AG10803 (cell line): ENCODE measurements at regions not wholly inside any gene's neighbourhood (a gene's known extent, or its start where the extent isn't known, plus 50 kb on each side); places are given as distances from the start of the nearest gene placed in this dataset.
"Not testable (repeated sequence)": the region's sequence is repeated elsewhere in the genome, so short reads cannot be mapped to it uniquely, and the experiment has no call there.

Experiments used
- DNase-seq: peaks from one replicate; pipeline ENCODE4 v3.0.0; 2010; ENCODE audit warnings: low read depth
- H3K4me3 ChIP-seq: 2 replicates; pipeline ENCODE4 v1.5.1; 2011; ENCODE audit warnings: mild to moderate bottlenecking, low read length, control low read depth
- TF ChIP-seq, protein P1 (sequence below): conservative IDR thresholded peaks from 2 replicates; pipeline ENCODE4 v1.5.1; 2011; ENCODE audit warnings: mild to moderate bottlenecking, low read length, control low read depth, inconsistent platforms

GRCh38 chr12:30278401-30278800, 417.3 kb downstream of the IPO8 start:
- H3K4me3 ChIP-seq: no peak overlapping the region
- DNase-seq: no peak
- TF ChIP-seq, protein P1, sequence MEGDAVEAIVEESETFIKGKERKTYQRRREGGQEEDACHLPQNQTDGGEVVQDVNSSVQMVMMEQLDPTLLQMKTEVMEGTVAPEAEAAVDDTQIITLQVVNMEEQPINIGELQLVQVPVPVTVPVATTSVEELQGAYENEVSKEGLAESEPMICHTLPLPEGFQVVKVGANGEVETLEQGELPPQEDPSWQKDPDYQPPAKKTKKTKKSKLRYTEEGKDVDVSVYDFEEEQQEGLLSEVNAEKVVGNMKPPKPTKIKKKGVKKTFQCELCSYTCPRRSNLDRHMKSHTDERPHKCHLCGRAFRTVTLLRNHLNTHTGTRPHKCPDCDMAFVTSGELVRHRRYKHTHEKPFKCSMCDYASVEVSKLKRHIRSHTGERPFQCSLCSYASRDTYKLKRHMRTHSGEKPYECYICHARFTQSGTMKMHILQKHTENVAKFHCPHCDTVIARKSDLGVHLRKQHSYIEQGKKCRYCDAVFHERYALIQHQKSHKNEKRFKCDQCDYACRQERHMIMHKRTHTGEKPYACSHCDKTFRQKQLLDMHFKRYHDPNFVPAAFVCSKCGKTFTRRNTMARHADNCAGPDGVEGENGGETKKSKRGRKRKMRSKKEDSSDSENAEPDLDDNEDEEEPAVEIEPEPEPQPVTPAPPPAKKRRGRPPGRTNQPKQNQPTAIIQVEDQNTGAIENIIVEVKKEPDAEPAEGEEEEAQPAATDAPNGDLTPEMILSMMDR: no peak

DNA sequence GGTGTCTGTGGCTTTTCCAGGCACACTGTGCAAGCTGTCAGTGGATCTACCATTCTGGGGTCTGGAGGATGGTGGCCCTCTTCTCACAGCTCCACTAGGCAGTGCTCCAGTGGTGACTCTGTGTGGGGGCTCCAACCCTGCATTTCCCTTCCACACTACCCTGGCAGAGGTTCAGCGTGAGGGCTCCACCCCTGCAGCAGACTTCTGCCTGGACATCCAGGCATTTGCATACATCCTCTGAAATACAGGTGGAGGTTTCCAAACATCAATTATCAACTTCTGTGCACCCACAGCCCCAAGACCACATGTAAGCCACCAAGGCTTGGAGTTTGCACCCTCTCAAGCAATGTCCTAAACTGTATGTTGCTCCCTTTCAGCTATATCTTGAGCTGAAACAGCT, 423.2 kb downstream of the IPO8 start:
- DNase-seq, H3K4me3 ChIP-seq: not testable (repeated sequence)

- TF ChIP-seq, protein P1: no peak
- H3K4me3 ChIP-seq: no peak overlapping the region
- no peak for DNase-seq
Observed at GRCh38 chr12:30269496-30269895, 426.2 kb downstream of the IPO8 start.

GRCh38 chr12:30268041-30268440, 427.6 kb downstream of the IPO8 start:
- DNase-seq: peak; percentile 18
- TF ChIP-seq, protein P1: no peak

GRCh38 chr12:30263434-30263833, 432.2 kb downstream of the IPO8 start:
- TF ChIP-seq, protein P1: no peak
- H3K4me3 ChIP-seq: no peak overlapping the region
- DNase-seq: no peak

More at GRCh38 chr12:30268041-30268440, 427.6 kb downstream of the IPO8 start:
- H3K4me3 ChIP-seq: no peak overlapping the region

- no peak for DNase-seq
- TF ChIP-seq, protein P1: no peak
- H3K4me3 ChIP-seq: no peak overlapping the region
Observed at GRCh38 chr12:30257618-30258017, 438.1 kb downstream of the IPO8 start.

DNA sequence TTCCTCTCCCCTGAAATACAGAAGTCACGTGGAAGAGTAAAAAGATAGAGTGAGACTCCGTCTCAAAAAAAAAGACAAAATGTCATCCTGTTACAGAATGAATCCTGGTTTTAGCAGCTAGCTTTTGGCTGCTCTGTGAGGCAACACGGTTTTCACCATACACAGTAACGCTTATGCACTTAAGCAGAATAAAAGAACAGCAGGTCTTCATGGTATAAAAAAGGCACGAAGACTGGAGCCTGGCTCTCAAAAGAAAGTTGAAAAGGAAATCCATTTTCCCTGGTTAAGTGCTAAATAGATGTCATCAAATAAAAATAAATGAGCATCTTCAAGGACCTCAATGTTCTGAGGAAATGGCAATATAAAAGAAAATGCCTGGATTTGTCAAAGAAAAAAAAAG, 444.1 kb downstream of the IPO8 start:
- no peak for DNase-seq
- TF ChIP-seq, protein P1: no peak
- H3K4me3 ChIP-seq: no peak overlapping the region

DNA sequence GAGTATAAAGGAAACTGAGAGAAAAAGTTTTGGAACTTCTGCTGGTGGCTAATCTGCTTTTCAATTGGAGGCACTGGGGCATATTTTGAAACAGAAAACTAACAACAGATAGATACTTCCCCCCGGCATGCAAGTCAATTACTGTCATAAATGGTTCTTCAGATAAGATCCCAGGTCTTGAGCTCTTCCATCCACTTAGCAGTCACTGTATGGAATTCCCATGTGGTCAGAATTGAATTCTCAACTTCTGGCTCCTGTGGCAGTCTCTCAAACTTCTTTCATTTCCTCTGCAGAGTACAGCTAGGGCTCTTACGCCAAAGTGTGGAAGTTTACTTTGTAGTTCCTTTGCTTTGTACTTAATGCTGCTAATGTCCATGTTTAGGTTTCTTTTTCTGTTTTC, 452.2 kb downstream of the IPO8 start:
- no peak overlapping the region for H3K4me3 ChIP-seq
- TF ChIP-seq, protein P1: no peak
- no peak for DNase-seq
